Mesothelial cell of epicardium (in vitro differentiated cells): ENCODE measurements at regions not wholly inside any gene's neighbourhood (a gene's known extent, or its start where the extent isn't known, plus 50 kb on each side); places are given as distances from the start of the nearest gene placed in this dataset.

Source experiments
- DNase-seq, 2 experiments: peaks; one replicate each; pipeline ENCODE4 v3.0.0; 2021; ENCODE audit warnings: low spot score in 2 of 2; ENCODE audit not compliant: unreplicated experiment in 2 of 2
- H3K27ac Mint-ChIP-seq: 2 replicates; pipeline ENCODE4 v1.8.0; 2021; ENCODE audit warnings: mixed read lengths
- H3K27me3 Mint-ChIP-seq: 2 replicates; pipeline ENCODE4 v1.8.0; 2021; ENCODE audit warnings: low read depth, mixed read lengths
- H3K36me3 Mint-ChIP-seq: 2 replicates; pipeline ENCODE4 v1.8.0; 2021; ENCODE audit warnings: mixed read lengths
- H3K4me1 Mint-ChIP-seq: 2 replicates; pipeline ENCODE4 v1.8.0; 2021; ENCODE audit warnings: mixed read lengths
- H3K4me3 Mint-ChIP-seq: 2 replicates; pipeline ENCODE4 v1.8.0; 2021; ENCODE audit warnings: mild to moderate bottlenecking, moderate library complexity, mixed read lengths
- H3K9me3 Mint-ChIP-seq: 2 replicates; pipeline ENCODE4 v1.8.0; 2021; ENCODE audit warnings: mixed read lengths
- CTCF ChIP-seq: fragments of 200-600 bp; sonication (generic); IDR thresholded peaks from one replicate; pipeline ENCODE4 v1.5.0; 2021; ENCODE audit warnings: antibody characterized with exemption; ENCODE audit not compliant: unreplicated experiment

GRCh38 chr12:107339487-107339886 is 246.1 kb upstream of the CRY1 start:
- no peaks in the 10 kb centered on the region for H3K36me3 Mint-ChIP-seq
- no peaks in the 10 kb centered on the region for H3K4me1 Mint-ChIP-seq
- no peak for DNase-seq
- no peaks in the 10 kb centered on the region for H3K9me3 Mint-ChIP-seq
- no peak for TF ChIP-seq CTCF
- no peak overlapping the region for H3K4me3 Mint-ChIP-seq
- no peak overlapping the region for H3K27ac Mint-ChIP-seq
- H3K27me3 Mint-ChIP-seq: peaks cover 64% of the 10 kb centered on the region

GRCh38 chr12:107339932-107340331 is 246.6 kb upstream of the CRY1 start:
- H3K9me3 Mint-ChIP-seq: no peaks in the 10 kb centered on the region
- peaks cover 62% of the 10 kb centered on the region for H3K27me3 Mint-ChIP-seq
- no peak for DNase-seq
- no peaks in the 10 kb centered on the region for H3K4me1 Mint-ChIP-seq
- no peak for TF ChIP-seq CTCF
- no peak overlapping the region for H3K4me3 Mint-ChIP-seq
- H3K27ac Mint-ChIP-seq: no peak overlapping the region
- no peaks in the 10 kb centered on the region for H3K36me3 Mint-ChIP-seq

- DNase-seq: no peak
- Mint-ChIP-seq H3K4me1 (no peaks in the 10 kb centered on the region), H3K36me3 (no peaks in the 10 kb centered on the region), H3K27me3 (peaks cover 61% of the 10 kb centered on the region), H3K4me3 (no peak overlapping the region), H3K27ac (no peak overlapping the region), H3K9me3 (no peaks in the 10 kb centered on the region)
- no peak for TF ChIP-seq CTCF
These were observed 247.5 kb upstream of the CRY1 start for GRCh38 chr12:107340898-107341297.

- TF ChIP-seq CTCF: no peak
- H3K4me1 Mint-ChIP-seq: peaks cover 4% of the 10 kb centered on the region
- no peak overlapping the region for H3K4me3 Mint-ChIP-seq
- peaks cover 43% of the 10 kb centered on the region for H3K27me3 Mint-ChIP-seq
- H3K9me3 Mint-ChIP-seq: peaks cover 4% of the 10 kb centered on the region
- no peak for DNase-seq
- no peak overlapping the region for H3K27ac Mint-ChIP-seq
- no peaks in the 10 kb centered on the region for H3K36me3 Mint-ChIP-seq
These were observed 250.9 kb upstream of the CRY1 start for GRCh38 chr12:107344035-107344808.

- no peak for TF ChIP-seq CTCF
- DNase-seq: no peak
These were observed 253.9 kb upstream of the CRY1 start for GRCh38 chr12:107347261-107347660.

More at GRCh38 chr12:107347261-107347660, 253.9 kb upstream of the CRY1 start:
- Mint-ChIP-seq H3K27me3 (peaks cover 23% of the 10 kb centered on the region), H3K36me3 (no peaks in the 10 kb centered on the region), H3K27ac (no peak overlapping the region), H3K4me1 (peaks cover 6% of the 10 kb centered on the region), H3K4me3 (no peak overlapping the region), H3K9me3 (peaks cover 4% of the 10 kb centered on the region)
